Mammary epithelial cell (primary cell): ENCODE measurements at regions not wholly inside any gene's neighbourhood (a gene's known extent, or its start where the extent isn't known, plus 50 kb on each side); places are given as distances from the start of the nearest gene placed in this dataset.

Source experiments
- CTCF ChIP-seq, 2 donors: IDR thresholded peaks in 1 of 2; conservative IDR thresholded peaks in 1 of 2; 2 replicates each; pipeline ENCODE4 v1.5.1; 2011 to 2012; ENCODE audit warnings: inconsistent platforms in 2 of 2, low read length in 2 of 2, mild to moderate bottlenecking in 2 of 2, control low read depth in 1 of 2, low read depth in 1 of 2; ENCODE audit not compliant: insufficient read depth in 1 of 2; ENCODE audit errors: extremely low read depth in 1 of 2
- EZH2 ChIP-seq: IDR thresholded peaks from 2 replicates; pipeline ENCODE4 v1.6.1; 2012; ENCODE audit warnings: low read length, inconsistent platforms, borderline replicate concordance

GRCh38 chr22:49240472-49240871, 587.2 kb downstream of the BRD1 start:
- TF ChIP-seq CTCF (conservative IDR thresholded peaks at IDR 0.05 in 1 of 2, IDR thresholded peaks at IDR 0.05 in 1 of 2; ENCODE audit: extremely low read depth in 1 of 2, insufficient read depth in 1 of 2, low read depth in 1 of 2, low read length in 2 of 2) (no peak), EZH2 (no peak)
